Activated CD4-positive, alpha-beta memory T cell treated with anti-CD3 and anti-CD28 coated beads, Interleukin-2, amount 10 ng/mL, durations not matched to agents 7 days and 5 days (primary cell): ENCODE measurements at regions not wholly inside any gene's neighbourhood (a gene's known extent, or its start where the extent isn't known, plus 50 kb on each side); places are given as distances from the start of the nearest gene placed in this dataset.
"Not testable (repeated sequence)": the region's sequence is repeated elsewhere in the genome, so short reads cannot be mapped to it uniquely, and the experiment has no call there.

ENCODE experiments used
- CTCF ChIA-PET: fragments of 350-600 bp; sonication (Branson Sonifier 250); formaldehyde crosslinking; loops from one replicate; lab custom pipeline; 2021; ENCODE audit warnings: antibody characterized with exemption, inconsistent platforms; lab: Charles Lee
- POLR2A ChIA-PET: fragments of 350-600 bp; sonication (Branson Sonifier 250); formaldehyde crosslinking; loops from one replicate; lab custom pipeline; 2021; ENCODE audit warnings: antibody characterized with exemption; lab: Charles Lee
- DNase-seq: peaks from one replicate; pipeline ENCODE4 v3.0.0-alpha.2; 2020
- H3K27ac Mint-ChIP-seq: one replicate; pipeline ENCODE4 v1.8.0; 2021; ENCODE audit warnings: mild to moderate bottlenecking, mixed read lengths
- H3K27me3 Mint-ChIP-seq: one replicate; pipeline ENCODE4 v1.8.0; 2021; ENCODE audit warnings: mixed read lengths
- H3K36me3 Mint-ChIP-seq: one replicate; pipeline ENCODE4 v1.8.0; 2021; ENCODE audit warnings: low read depth, mixed read lengths
- H3K4me1 Mint-ChIP-seq: one replicate; pipeline ENCODE4 v1.8.0; 2021; ENCODE audit warnings: mixed read lengths
- H3K4me3 Mint-ChIP-seq: one replicate; pipeline ENCODE4 v1.8.0; 2021; ENCODE audit warnings: mild to moderate bottlenecking, mixed read lengths
- H3K9me3 Mint-ChIP-seq: one replicate; pipeline ENCODE4 v1.8.0; 2021; ENCODE audit warnings: mixed read lengths

GRCh38 chr17:71553381-71553780 is 567.4 kb upstream of the SOX9 start:
- no peak for DNase-seq
- no peak overlapping the region for H3K4me3 Mint-ChIP-seq
- H3K4me1 Mint-ChIP-seq = no peaks in the 10 kb centered on the region
- H3K27me3 Mint-ChIP-seq = no peaks in the 10 kb centered on the region
- H3K9me3 Mint-ChIP-seq = peaks cover 13% of the 10 kb centered on the region
- H3K36me3 Mint-ChIP-seq = no peaks in the 10 kb centered on the region
- ChIA-PET POLR2A (no interaction called here), CTCF (no interaction called here)
- no peak overlapping the region for H3K27ac Mint-ChIP-seq

- CTCF ChIA-PET = no interaction called here
- DNase-seq = no peak
- Mint-ChIP-seq H3K9me3 (peaks cover 14% of the 10 kb centered on the region), H3K27ac (no peak overlapping the region), H3K4me3 (no peak overlapping the region), H3K4me1 (no peaks in the 10 kb centered on the region), H3K27me3 (no peaks in the 10 kb centered on the region), H3K36me3 (no peaks in the 10 kb centered on the region)
- POLR2A ChIA-PET = no interaction called here
These were observed 561.9 kb upstream of the SOX9 start for GRCh38 chr17:71558901-71559300.

DNA sequence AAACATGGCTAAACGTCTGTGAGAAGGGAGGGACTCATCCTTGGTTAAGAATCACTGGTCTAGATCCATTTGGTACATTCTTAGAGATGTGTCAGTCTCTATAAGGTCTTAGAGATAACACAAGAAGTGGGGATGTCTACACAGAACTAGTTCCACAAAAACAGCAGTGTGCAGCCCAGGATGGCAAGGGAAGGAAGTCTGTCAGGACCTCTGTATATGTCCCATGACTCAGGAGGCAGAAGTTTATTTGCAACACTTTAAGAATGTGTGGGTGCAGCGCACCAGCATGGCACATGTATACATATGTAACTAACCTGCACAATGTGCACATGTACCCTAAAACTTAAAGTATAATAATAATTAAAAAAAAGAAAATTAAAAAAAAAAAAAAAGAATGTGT is 548.5 kb upstream of the SOX9 start:
- H3K27ac Mint-ChIP-seq = no peak overlapping the region
- no peak overlapping the region for H3K4me3 Mint-ChIP-seq
- no peaks in the 10 kb centered on the region for H3K4me1 Mint-ChIP-seq
- no peaks in the 10 kb centered on the region for H3K36me3 Mint-ChIP-seq
- H3K9me3 Mint-ChIP-seq = peaks cover 7% of the 10 kb centered on the region
- CTCF ChIA-PET = no interaction called here
- DNase-seq = no peak
- H3K27me3 Mint-ChIP-seq = no peaks in the 10 kb centered on the region
- POLR2A ChIA-PET = no interaction called here

- CTCF ChIA-PET = no interaction called here
- H3K4me3 Mint-ChIP-seq = no peak overlapping the region
- no peaks in the 10 kb centered on the region for H3K36me3 Mint-ChIP-seq
- H3K4me1 Mint-ChIP-seq = no peaks in the 10 kb centered on the region
- POLR2A ChIA-PET = no interaction called here
- DNase-seq = no peak
- no peaks in the 10 kb centered on the region for H3K27me3 Mint-ChIP-seq
- no peak overlapping the region for H3K27ac Mint-ChIP-seq
- H3K9me3 Mint-ChIP-seq = peaks cover 3% of the 10 kb centered on the region
These were observed 542.4 kb upstream of the SOX9 start for GRCh38 chr17:71578446-71578845.

- no peak overlapping the region for H3K27ac Mint-ChIP-seq
- H3K9me3 Mint-ChIP-seq = peaks cover 3% of the 10 kb centered on the region
- DNase-seq = no peak
- no peaks in the 10 kb centered on the region for H3K27me3 Mint-ChIP-seq
- POLR2A ChIA-PET = no interaction called here
- no peak overlapping the region for H3K4me3 Mint-ChIP-seq
- no peaks in the 10 kb centered on the region for H3K4me1 Mint-ChIP-seq
- no peaks in the 10 kb centered on the region for H3K36me3 Mint-ChIP-seq
- CTCF ChIA-PET = no interaction called here
These were observed 540.6 kb upstream of the SOX9 start for GRCh38 chr17:71580220-71580619.

GRCh38 chr17:71585540-71585939 is 535.3 kb upstream of the SOX9 start:
- DNase-seq = no peak
- no peak overlapping the region for H3K4me3 Mint-ChIP-seq
- ChIA-PET POLR2A (no interaction called here), CTCF (no interaction called here)
- no peaks in the 10 kb centered on the region for H3K36me3 Mint-ChIP-seq
- no peaks in the 10 kb centered on the region for H3K4me1 Mint-ChIP-seq
- H3K27me3 Mint-ChIP-seq = no peaks in the 10 kb centered on the region
- H3K9me3 Mint-ChIP-seq = peaks cover 3% of the 10 kb centered on the region
- H3K27ac Mint-ChIP-seq = no peak overlapping the region

DNA sequence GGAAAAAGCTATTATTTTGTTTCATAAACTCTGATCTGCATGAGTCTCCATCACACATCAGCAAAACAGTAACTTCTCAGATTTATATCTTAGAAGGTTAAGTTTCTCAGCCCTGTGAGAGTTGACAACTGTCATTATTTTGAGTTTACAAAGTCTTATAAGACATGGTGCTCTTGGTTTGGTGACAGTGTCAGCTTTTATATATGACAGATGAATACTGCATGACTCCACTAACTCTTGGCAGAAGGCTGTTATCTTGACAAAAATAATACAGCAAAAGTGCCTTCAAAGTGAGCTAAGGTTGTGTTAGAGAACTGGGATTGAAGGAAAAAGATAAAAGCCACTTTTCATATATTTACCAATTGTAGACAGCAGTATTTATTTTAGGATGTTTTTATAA is 528.4 kb upstream of the SOX9 start:
- ChIA-PET POLR2A (no interaction called here), CTCF (no interaction called here)
- H3K4me1 Mint-ChIP-seq = no peaks in the 10 kb centered on the region
- H3K27me3 Mint-ChIP-seq = no peaks in the 10 kb centered on the region
- H3K27ac Mint-ChIP-seq = no peak overlapping the region
- H3K36me3 Mint-ChIP-seq = no peaks in the 10 kb centered on the region
- peaks cover 3% of the 10 kb centered on the region for H3K9me3 Mint-ChIP-seq
- DNase-seq = no peak
- H3K4me3 Mint-ChIP-seq = no peak overlapping the region

GRCh38 chr17:71593078-71593477 is 527.7 kb upstream of the SOX9 start:
- H3K4me3 Mint-ChIP-seq = no peak overlapping the region
- POLR2A ChIA-PET = no interaction called here
- H3K27me3 Mint-ChIP-seq = no peaks in the 10 kb centered on the region

GRCh38 chr17:71599583-71599982 is 521.2 kb upstream of the SOX9 start:
- H3K27me3 Mint-ChIP-seq, POLR2A ChIA-PET, CTCF ChIA-PET, H3K4me1 Mint-ChIP-seq, H3K27ac Mint-ChIP-seq, H3K4me3 Mint-ChIP-seq, DNase-seq, H3K9me3 Mint-ChIP-seq, H3K36me3 Mint-ChIP-seq: not testable (repeated sequence)

More at GRCh38 chr17:71593078-71593477, 527.7 kb upstream of the SOX9 start:
- peaks cover 3% of the 10 kb centered on the region for H3K9me3 Mint-ChIP-seq
- no peaks in the 10 kb centered on the region for H3K36me3 Mint-ChIP-seq
- no peak for DNase-seq
- no peaks in the 10 kb centered on the region for H3K4me1 Mint-ChIP-seq
- H3K27ac Mint-ChIP-seq = no peak overlapping the region
- CTCF ChIA-PET = no interaction called here

GRCh38 chr17:71600137-71600789 is 520.6 kb upstream of the SOX9 start:
- Mint-ChIP-seq H3K4me1 (no peaks in the 10 kb centered on the region), H3K9me3 (peaks cover 4% of the 10 kb centered on the region), H3K27ac (no peak overlapping the region), H3K27me3 (no peaks in the 10 kb centered on the region), H3K4me3 (no peak overlapping the region), H3K36me3 (no peaks in the 10 kb centered on the region)
- POLR2A ChIA-PET = no interaction called here
- no peak for DNase-seq
- CTCF ChIA-PET = no interaction called here

- H3K4me3 Mint-ChIP-seq = no peak overlapping the region
- ChIA-PET POLR2A (no interaction called here), CTCF (no interaction called here)
- no peaks in the 10 kb centered on the region for H3K4me1 Mint-ChIP-seq
- H3K9me3 Mint-ChIP-seq = peaks cover 7% of the 10 kb centered on the region
- DNase-seq = no peak
- H3K36me3 Mint-ChIP-seq = no peaks in the 10 kb centered on the region
- H3K27me3 Mint-ChIP-seq = no peaks in the 10 kb centered on the region
- no peak overlapping the region for H3K27ac Mint-ChIP-seq
These were observed 518.8 kb upstream of the SOX9 start for GRCh38 chr17:71601894-71602504.

DNA sequence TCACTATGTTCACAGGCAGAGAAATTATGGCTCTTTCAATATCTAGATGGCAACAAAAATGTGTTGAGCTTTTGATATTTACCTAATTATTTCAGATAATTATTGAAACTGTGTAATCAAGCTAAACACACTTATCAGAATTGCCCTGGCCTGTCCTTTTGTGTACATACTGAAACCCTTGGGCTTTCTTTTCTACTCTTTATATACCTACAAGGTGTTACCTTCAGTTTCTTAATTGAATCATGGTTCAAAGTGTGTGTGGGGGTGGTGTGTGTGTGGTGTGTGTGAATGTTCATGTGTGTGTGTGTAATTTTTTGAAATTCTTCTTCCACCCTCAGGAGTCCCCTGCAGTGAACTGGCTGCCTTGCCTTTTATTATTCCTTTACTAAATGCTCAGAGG is 506.8 kb upstream of the SOX9 start:
- H3K9me3 Mint-ChIP-seq = peaks cover 15% of the 10 kb centered on the region
- no peak overlapping the region for H3K27ac Mint-ChIP-seq
- CTCF ChIA-PET = no interaction called here
- H3K4me1 Mint-ChIP-seq = no peaks in the 10 kb centered on the region
- no peak for DNase-seq
- no peaks in the 10 kb centered on the region for H3K27me3 Mint-ChIP-seq
- no peaks in the 10 kb centered on the region for H3K36me3 Mint-ChIP-seq
- no peak overlapping the region for H3K4me3 Mint-ChIP-seq
- POLR2A ChIA-PET = no interaction called here

DNA sequence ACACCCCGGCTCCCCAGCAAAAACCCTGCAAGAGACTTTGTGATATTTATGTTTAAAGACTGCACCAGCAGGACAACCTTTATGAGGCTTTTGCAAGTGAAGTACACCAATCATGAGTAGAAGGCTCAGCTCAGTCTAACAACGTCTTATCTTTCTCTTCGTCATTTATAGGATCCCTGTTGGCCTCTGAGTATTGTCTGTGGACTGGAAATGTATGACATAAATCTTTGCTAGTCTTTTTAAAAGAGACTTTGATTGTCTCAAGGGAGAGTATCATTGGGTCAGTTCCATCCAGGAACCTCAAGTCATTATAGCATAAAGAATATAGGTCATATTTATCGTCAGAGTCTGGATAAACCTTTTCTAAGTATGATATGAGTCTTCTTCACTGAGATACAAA is 505.0 kb upstream of the SOX9 start:
- ChIA-PET POLR2A (no interaction called here), CTCF (no interaction called here)
- H3K27me3 Mint-ChIP-seq = no peaks in the 10 kb centered on the region
- H3K36me3 Mint-ChIP-seq = no peaks in the 10 kb centered on the region
- peaks cover 15% of the 10 kb centered on the region for H3K9me3 Mint-ChIP-seq
- H3K4me1 Mint-ChIP-seq = no peaks in the 10 kb centered on the region
- DNase-seq = no peak
- H3K27ac Mint-ChIP-seq = no peak overlapping the region
- no peak overlapping the region for H3K4me3 Mint-ChIP-seq

DNA sequence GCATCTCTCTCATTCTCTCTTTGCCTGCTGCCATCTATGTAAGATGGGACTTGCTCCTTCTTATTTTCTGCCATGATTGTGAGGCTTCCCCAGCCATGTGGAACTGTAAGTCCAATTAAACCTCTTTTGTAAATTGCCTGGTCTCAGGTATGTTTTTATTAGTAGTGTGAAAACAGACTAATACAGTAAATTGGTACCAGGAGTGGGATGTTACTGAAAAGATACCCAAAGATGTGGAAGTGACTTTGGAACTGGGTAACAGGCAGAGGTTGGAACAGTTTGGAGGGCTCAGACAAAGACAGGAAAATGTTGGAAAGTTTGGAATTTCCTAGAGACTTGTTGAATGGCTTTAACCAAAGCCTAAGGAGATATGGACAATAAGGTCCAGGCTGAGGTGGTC is 503.1 kb upstream of the SOX9 start:
- H3K27me3 Mint-ChIP-seq, POLR2A ChIA-PET, H3K27ac Mint-ChIP-seq, H3K4me1 Mint-ChIP-seq, H3K4me3 Mint-ChIP-seq, DNase-seq, CTCF ChIA-PET, H3K36me3 Mint-ChIP-seq: not testable (repeated sequence)
- H3K9me3 Mint-ChIP-seq = peaks cover 16% of the 10 kb centered on the region
